OCI-LY3 (cell line): ENCODE measurements at regions not wholly inside any gene's neighbourhood (a gene's known extent, or its start where the extent isn't known, plus 50 kb on each side); places are given as distances from the start of the nearest gene placed in this dataset.

Experiments
- H2AFZ ChIP-seq: fragments of 200-600, 300-600 bp; shearing (Covaris generic); 2 replicates; pipeline ENCODE4 v1.6.0; 2014; ENCODE audit warnings: antibody characterized with exemption, low read depth, low read length
- H3K27ac ChIP-seq: fragments of 200-600, 300-600 bp; sonication (generic); 2 replicates; pipeline ENCODE4 v1.5.1; 2014; ENCODE audit warnings: mild to moderate bottlenecking, low read length, moderate library complexity, mixed read lengths
- H3K27me3 ChIP-seq: fragments of 200-600, 300-600 bp; sonication (generic); 2 replicates; pipeline ENCODE4 v1.6.1; 2014; ENCODE audit warnings: low read depth, low read length, mixed read lengths
- H3K36me3 ChIP-seq: fragments of 200-600, 300-600 bp; sonication (generic); replicated peaks from 2 replicates; pipeline ENCODE3; 2014; ENCODE audit warnings: low read depth, low read length, mixed read lengths
- H3K4me1 ChIP-seq: fragments of 300-600, 200-600 bp; sonication (generic); 2 replicates; pipeline ENCODE4 v1.6.1; 2014; ENCODE audit warnings: low read length, mixed read lengths
- H3K4me2 ChIP-seq: fragments of 200-600, 300-600 bp; sonication (generic); 2 replicates; pipeline ENCODE4 v1.6.1; 2014; ENCODE audit warnings: low read length, mixed read lengths
- H3K4me3 ChIP-seq: fragments of 300-600, 200-600 bp; sonication (generic); 2 replicates; pipeline ENCODE4 v1.5.1; 2014; ENCODE audit warnings: antibody characterized with exemption, mild to moderate bottlenecking, low read length, moderate library complexity
- H3K79me2 ChIP-seq: fragments of 300-600, 200-600 bp; shearing (Covaris generic); 2 replicates; pipeline ENCODE4 v1.6.1; 2014; ENCODE audit warnings: mild to moderate bottlenecking, low read length, mixed read lengths
- H3K9ac ChIP-seq: fragments of 300-600, 200-600 bp; shearing (Covaris generic); 2 replicates; pipeline ENCODE4 v1.6.0; 2014; ENCODE audit warnings: mild to moderate bottlenecking, low read length, moderate library complexity
- H3K9me3 ChIP-seq: fragments of 200-600, 300-600 bp; shearing (Covaris generic); 2 replicates; pipeline ENCODE4 v1.6.1; 2014; ENCODE audit warnings: low read length, mixed read lengths; ENCODE audit not compliant: insufficient read depth
- H4K20me1 ChIP-seq: fragments of 200-600, 300-600 bp; sonication (generic); 2 replicates; pipeline ENCODE4 v1.6.1; 2016; ENCODE audit warnings: low read length, mixed read lengths; ENCODE audit not compliant: insufficient read depth
- CTCF ChIP-seq: fragments of 200-600, 300-600 bp; sonication (generic); IDR thresholded peaks from 2 replicates; pipeline ENCODE4 v1.5.1; 2014; ENCODE audit warnings: antibody characterized with exemption, low read length, low read depth
- EZH2phosphoT487 ChIP-seq: fragments of 200-600 bp; shearing (Covaris generic); IDR thresholded peaks from 2 replicates; pipeline ENCODE4 v1.6.1; 2018; ENCODE audit warnings: antibody characterized with exemption, mixed run types, low read depth

GRCh38 chr7:136079066-136079465, 101.9 kb upstream of the MTPN start:
- Histone ChIP-seq H3K27me3 (0 out of 2 replicates have a peak, but pooled peaks cover 7% of the 10 kb centered on the region), H3K4me2 (no peak overlapping the region), H3K4me1 (no peaks in the 10 kb centered on the region), H3K4me3 (no peak overlapping the region), H3K27ac (no peak overlapping the region), H3K9me3 (no peaks in the 10 kb centered on the region), H3K9ac (no peak overlapping the region), H3K36me3 (no peaks in the 10 kb centered on the region), H3K79me2 (no peaks in the 10 kb centered on the region), H4K20me1 (no peaks in the 10 kb centered on the region; the same call in 1 of the 2 replicates), H2AFZ (no peak overlapping the region)
- no peak for TF ChIP-seq EZH2phosphoT487

- TF ChIP-seq CTCF (no peak), EZH2phosphoT487 (no peak)
- 0 out of 2 replicates have a peak, but pooled peaks cover 7% of the 10 kb centered on the region for H3K27me3 ChIP-seq
- H3K4me1 ChIP-seq = no peaks in the 10 kb centered on the region
- no peaks in the 10 kb centered on the region for H3K79me2 ChIP-seq
- no peak overlapping the region for H3K4me3 ChIP-seq
- H4K20me1 ChIP-seq = no peaks in the 10 kb centered on the region; the same call in 1 of the 2 replicates
- H3K4me2 ChIP-seq = no peak overlapping the region
- no peaks in the 10 kb centered on the region for H3K9me3 ChIP-seq
- H3K36me3 ChIP-seq = no peaks in the 10 kb centered on the region
- no peak overlapping the region for H3K27ac ChIP-seq
- H2AFZ ChIP-seq = no peak overlapping the region
- H3K9ac ChIP-seq = no peak overlapping the region
These were observed 101.5 kb upstream of the MTPN start for GRCh38 chr7:136078630-136079029.

- H3K27me3 ChIP-seq = 0 out of 2 replicates have a peak, but pooled peaks cover 7% of the 10 kb centered on the region
- H3K79me2 ChIP-seq = no peaks in the 10 kb centered on the region
- no peak overlapping the region for H2AFZ ChIP-seq
- no peak overlapping the region for H3K27ac ChIP-seq
- no peaks in the 10 kb centered on the region; the same call in 1 of the 2 replicates for H4K20me1 ChIP-seq
- no peaks in the 10 kb centered on the region for H3K36me3 ChIP-seq
- H3K4me1 ChIP-seq = no peaks in the 10 kb centered on the region
- TF ChIP-seq CTCF (no peak), EZH2phosphoT487 (no peak)
- H3K9me3 ChIP-seq = no peaks in the 10 kb centered on the region
- H3K4me2 ChIP-seq = no peak overlapping the region
- H3K9ac ChIP-seq = no peak overlapping the region
- H3K4me3 ChIP-seq = no peak overlapping the region
These were observed 99.8 kb upstream of the MTPN start for GRCh38 chr7:136076954-136077353.

- 0 out of 2 replicates have a peak, but pooled peaks cover 4% of the 10 kb centered on the region for H3K27me3 ChIP-seq
- H3K79me2 ChIP-seq = no peaks in the 10 kb centered on the region
- H3K4me2 ChIP-seq = no peak overlapping the region
These were observed 97.7 kb upstream of the MTPN start for GRCh38 chr7:136074843-136075242.

More at GRCh38 chr7:136074843-136075242, 97.7 kb upstream of the MTPN start:
- Histone ChIP-seq H3K27ac (no peak overlapping the region), H2AFZ (no peak overlapping the region), H3K4me3 (no peak overlapping the region), H3K36me3 (no peaks in the 10 kb centered on the region), H3K9ac (no peak overlapping the region), H3K9me3 (no peaks in the 10 kb centered on the region), H4K20me1 (no peaks in the 10 kb centered on the region), H3K4me1 (no peaks in the 10 kb centered on the region)
- TF ChIP-seq EZH2phosphoT487 = no peak
- TF ChIP-seq CTCF = no peak
